ENCODE measurements at regions not wholly inside any gene's neighbourhood (a gene's known extent, or its start where the extent isn't known, plus 50 kb on each side); places are given as distances from the start of the nearest gene placed in this dataset.

DNA sequence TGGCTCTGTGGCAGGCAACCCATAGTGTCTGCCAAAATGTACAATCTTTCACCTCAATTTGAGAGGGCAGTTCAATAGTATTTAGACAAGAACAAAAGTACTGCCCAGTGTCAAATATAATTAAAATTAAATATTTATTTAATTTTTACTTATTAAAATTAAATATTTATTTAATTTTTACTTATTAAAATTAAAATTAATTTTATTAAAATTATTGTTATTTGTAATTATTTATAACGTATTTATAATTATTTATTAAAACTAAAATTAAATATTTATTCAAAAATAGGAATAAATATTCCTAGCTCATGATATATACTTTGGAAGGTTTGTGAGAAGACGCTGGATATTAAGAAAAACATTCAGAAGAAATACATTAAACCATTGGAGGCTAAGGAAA is 93.7 kb upstream of the CAV2 start:
- TF ChIP-seq, protein P1, sequence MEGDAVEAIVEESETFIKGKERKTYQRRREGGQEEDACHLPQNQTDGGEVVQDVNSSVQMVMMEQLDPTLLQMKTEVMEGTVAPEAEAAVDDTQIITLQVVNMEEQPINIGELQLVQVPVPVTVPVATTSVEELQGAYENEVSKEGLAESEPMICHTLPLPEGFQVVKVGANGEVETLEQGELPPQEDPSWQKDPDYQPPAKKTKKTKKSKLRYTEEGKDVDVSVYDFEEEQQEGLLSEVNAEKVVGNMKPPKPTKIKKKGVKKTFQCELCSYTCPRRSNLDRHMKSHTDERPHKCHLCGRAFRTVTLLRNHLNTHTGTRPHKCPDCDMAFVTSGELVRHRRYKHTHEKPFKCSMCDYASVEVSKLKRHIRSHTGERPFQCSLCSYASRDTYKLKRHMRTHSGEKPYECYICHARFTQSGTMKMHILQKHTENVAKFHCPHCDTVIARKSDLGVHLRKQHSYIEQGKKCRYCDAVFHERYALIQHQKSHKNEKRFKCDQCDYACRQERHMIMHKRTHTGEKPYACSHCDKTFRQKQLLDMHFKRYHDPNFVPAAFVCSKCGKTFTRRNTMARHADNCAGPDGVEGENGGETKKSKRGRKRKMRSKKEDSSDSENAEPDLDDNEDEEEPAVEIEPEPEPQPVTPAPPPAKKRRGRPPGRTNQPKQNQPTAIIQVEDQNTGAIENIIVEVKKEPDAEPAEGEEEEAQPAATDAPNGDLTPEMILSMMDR (IDR thresholded peaks at IDR 0.05) = no peak
- TF ChIP-seq POLR2AphosphoS5 (IDR thresholded peaks at IDR 0.05) = no peak

All from esophagus muscularis mucosa (tissue), 3 donors.